K562 (cell line): ENCODE measurements at regions not wholly inside any gene's neighbourhood (a gene's known extent, or its start where the extent isn't known, plus 50 kb on each side); places are given as distances from the start of the nearest gene placed in this dataset.

Experiments
- ADNP ChIP-seq: fragments of 200-800 bp; sonication (Bioruptor generic); IDR thresholded peaks from 2 replicates; pipeline ENCODE4 v1.6.1; 2016; ENCODE audit warnings: missing genetic modification characterization, missing compliant biosample characterization
- CEBPG ChIP-seq, 3 experiments: fragments of 200-800 bp in 1 of 3; sonication (Bioruptor generic) in 1 of 3; sonication (generic) in 1 of 3; formaldehyde crosslinking in 1 of 3; IDR thresholded peaks in 2 of 3; conservative IDR thresholded peaks in 1 of 3; 2 replicates each; pipeline versions ENCODE4 v1.6.1 to v1.8.0; 2016 to 2022; ENCODE audit warnings: missing compliant biosample characterization in 2 of 3, missing genetic modification characterization in 2 of 3, mild to moderate bottlenecking in 1 of 3, missing genetic modification reagents in 1 of 3
- FOSL1 ChIP-seq: fragments of 200-800 bp; sonication (Bioruptor generic); conservative IDR thresholded peaks from 2 replicates; pipeline ENCODE4 v1.6.1; 2016; ENCODE audit warnings: missing genetic modification characterization, missing compliant biosample characterization
- GTF2E2 ChIP-seq: fragments of 200-800 bp; sonication (Bioruptor generic); IDR thresholded peaks from 2 replicates; pipeline ENCODE4 v1.6.1; 2016; ENCODE audit warnings: missing genetic modification characterization, missing compliant biosample characterization
- HDAC3 ChIP-seq: fragments of 450-650 bp; IDR thresholded peaks from 2 replicates; pipeline ENCODE4 v1.6.1; 2018; ENCODE audit warnings: borderline replicate concordance, mild to moderate bottlenecking, moderate library complexity; ENCODE audit not compliant: partially characterized antibody
- JUND ChIP-seq, 2 experiments: IDR thresholded peaks; 2 replicates in 1 of 2; 3 replicates in 1 of 2; pipeline ENCODE4 v1.6.1; 2011; ENCODE audit warnings: borderline replicate concordance in 2 of 2, low read depth in 2 of 2, low read length in 2 of 2, improper control_type of control experiment in 1 of 2, missing biosample characterization in 1 of 2, missing genetic modification characterization in 1 of 2, missing genetic modification reagents in 1 of 2
- KHSRP ChIP-seq: fragments of 450-650 bp; IDR thresholded peaks from 2 replicates; pipeline ENCODE4 v1.6.1; 2017
- MYC ChIP-seq, 2 experiments: fragments of 250-450 bp in 1 of 2; sonication (Bioruptor Pico) in 1 of 2; IDR thresholded peaks; 2 replicates each; pipeline versions ENCODE4 v1.5.1 to v1.6.1; 2012 to 2021; ENCODE audit warnings: low read depth in 2 of 2, borderline replicate concordance in 1 of 2, improper control_type of control experiment in 1 of 2, low read length in 1 of 2, mild to moderate bottlenecking in 1 of 2, moderate library complexity in 1 of 2
- NFXL1 ChIP-seq: fragments of 450-650 bp; formaldehyde crosslinking; IDR thresholded peaks from 2 replicates; pipeline ENCODE4 v1.4.0; 2021; ENCODE audit warnings: mild to moderate bottlenecking
- NR2C2 ChIP-seq, 2 experiments: fragments of 200-800 bp in 1 of 2; sonication (Bioruptor generic) in 1 of 2; sonication (generic) in 1 of 2; formaldehyde crosslinking in 1 of 2; IDR thresholded peaks; 2 replicates each; pipeline versions ENCODE4 v1.6.1 to v1.8.0; 2016 to 2022; ENCODE audit warnings: mild to moderate bottlenecking in 1 of 2, missing compliant biosample characterization in 1 of 2, missing genetic modification characterization in 1 of 2, missing genetic modification reagents in 1 of 2
- PCBP2 ChIP-seq: fragments of 200-400 bp; formaldehyde crosslinking; IDR thresholded peaks from 2 replicates; pipeline ENCODE4 v1.6.1; 2018; ENCODE audit warnings: low read length, low read depth, mild to moderate bottlenecking, moderate library complexity; ENCODE audit not compliant: poor library complexity, severe bottlenecking
- PHF20 ChIP-seq: fragments of 450-650 bp; IDR thresholded peaks from 2 replicates; pipeline ENCODE4 v1.6.1; 2018; ENCODE audit not compliant: partially characterized antibody
- POLR2B ChIP-seq: fragments of 450-650 bp; IDR thresholded peaks from 2 replicates; pipeline ENCODE4 v1.6.1; 2018; ENCODE audit warnings: low read depth; ENCODE audit not compliant: partially characterized antibody
- PURB ChIP-seq: sonication (generic); formaldehyde crosslinking; IDR thresholded peaks from 2 replicates; pipeline ENCODE4 v1.9.0; 2021; ENCODE audit warnings: low read depth, mild to moderate bottlenecking, missing genetic modification reagents
- RAD21 ChIP-seq, 2 experiments: fragments of 250-450 bp in 1 of 2; fragments of 450-650 bp in 1 of 2; sonication (Bioruptor Pico) in 1 of 2; formaldehyde crosslinking in 1 of 2; IDR thresholded peaks in 1 of 2; conservative IDR thresholded peaks in 1 of 2; 2 replicates each; pipeline versions ENCODE4 v1.4.0 to v1.8.0; 2020 to 2022; ENCODE audit warnings: mild to moderate bottlenecking in 2 of 2, moderate library complexity in 1 of 2
- RBM34 ChIP-seq: fragments of 200-400 bp; formaldehyde crosslinking; IDR thresholded peaks from 2 replicates; pipeline ENCODE4 v1.6.1; 2018; ENCODE audit warnings: low read length, borderline replicate concordance; ENCODE audit not compliant: insufficient read depth
- TEAD4 ChIP-seq, 2 experiments: sonication (generic) in 1 of 2; formaldehyde crosslinking in 1 of 2; IDR thresholded peaks; 2 replicates each; pipeline versions ENCODE4 v1.6.1 to v1.8.0; 2012 to 2022; ENCODE audit warnings: borderline replicate concordance in 1 of 2, inconsistent platforms in 1 of 2, low read length in 1 of 2, mild to moderate bottlenecking in 1 of 2, missing genetic modification reagents in 1 of 2
- ZFX ChIP-seq: sonication (generic); formaldehyde crosslinking; IDR thresholded peaks from 2 replicates; pipeline ENCODE4 v1.8.0; 2022; ENCODE audit warnings: mild to moderate bottlenecking, missing genetic modification reagents, moderate library complexity
- ZNF121 ChIP-seq: sonication (generic); formaldehyde crosslinking; conservative IDR thresholded peaks from 2 replicates; pipeline ENCODE4 v1.8.0; 2022; ENCODE audit warnings: missing genetic modification reagents
- ZNF263 ChIP-seq: sonication (generic); formaldehyde crosslinking; IDR thresholded peaks from 2 replicates; pipeline ENCODE4 v1.8.0; 2022; ENCODE audit warnings: mild to moderate bottlenecking, missing genetic modification reagents, borderline replicate concordance
- ZNF431 ChIP-seq: sonication (generic); formaldehyde crosslinking; IDR thresholded peaks from 2 replicates; pipeline ENCODE4 v1.8.0; 2022; ENCODE audit warnings: mild to moderate bottlenecking, missing genetic modification reagents
- TF ChIP-seq, protein P1 (sequence below), 2 experiments: IDR thresholded peaks in 1 of 2; conservative IDR thresholded peaks in 1 of 2; 2 replicates each; pipeline ENCODE4 v1.6.1; 2016; ENCODE audit warnings: low read depth in 2 of 2, mild to moderate bottlenecking in 1 of 2, missing compliant biosample characterization in 1 of 2, missing genetic modification characterization in 1 of 2, moderate library complexity in 1 of 2
- TF ChIP-seq, protein P2 (sequence below): fragments of 250-450 bp; sonication (Bioruptor Pico); IDR thresholded peaks from 2 replicates; pipeline ENCODE4 v1.8.0; 2021; ENCODE audit warnings: mild to moderate bottlenecking, moderate library complexity

DNA sequence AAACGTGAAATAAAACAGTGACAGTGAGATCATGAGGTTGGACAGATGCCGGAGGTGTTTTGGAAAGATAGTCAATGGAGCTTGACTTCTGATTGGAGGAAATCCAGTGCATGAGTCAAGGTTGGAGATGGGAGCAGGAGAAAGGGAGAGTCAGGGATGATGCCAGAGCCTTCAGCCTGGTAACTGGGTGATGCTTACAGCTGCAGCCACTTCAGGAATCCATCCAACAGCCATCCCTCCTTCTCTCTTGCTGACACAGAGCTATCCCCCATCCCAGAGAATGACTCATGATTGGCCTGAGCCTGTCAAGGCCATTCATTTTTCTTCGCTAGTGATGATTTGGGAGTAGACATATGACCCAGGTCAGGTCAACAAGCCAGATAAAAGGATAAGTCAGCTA is 112.8 kb downstream of the SAMD5 start (continued):
- TF ChIP-seq PHF20 (no peak), ZFX (CRISPR knock-in tag) (no peak), NFXL1 (CRISPR knock-in tag) (no peak), PCBP2 (no peak), ZNF431 (CRISPR knock-in tag) (no peak), ADNP (tag) (no peak), POLR2B (no peak), MYC (IDR thresholded peaks at IDR 0.05; ENCODE audit: low read depth, low read length) (no peak), MYC (CRISPR knock-in tag; IDR thresholded peaks at IDR 0.05; ENCODE audit: borderline replicate concordance, low read depth) (no peak), RAD21 (CRISPR knock-in tag; conservative IDR thresholded peaks at IDR 0.05 in 1 of 2, IDR thresholded peaks at IDR 0.05 in 1 of 2) (no peak), PURB (CRISPR knock-in tag) (no peak), JUND (IDR thresholded peaks at IDR 0.05; ENCODE audit: borderline replicate concordance, low read depth, low read length) (peak; percentile 23; the same call in 1 of the 2 replicates), JUND (tag; IDR thresholded peaks at IDR 0.05; ENCODE audit: borderline replicate concordance, low read depth, low read length) (peak; percentile 65; the same call in 1 of the 3 replicates), ZNF263 (CRISPR knock-in tag) (no peak), FOSL1 (tag) (peak; percentile 79), ZNF121 (no peak), RBM34 (no peak), HDAC3 (no peak), GTF2E2 (tag) (no peak), KHSRP (no peak), TEAD4 (IDR thresholded peaks at IDR 0.05; ENCODE audit: low read length) (no peak), TEAD4 (CRISPR knock-in tag; IDR thresholded peaks at IDR 0.05; ENCODE audit: borderline replicate concordance) (no peak), NR2C2 (CRISPR knock-in tag; IDR thresholded peaks at IDR 0.05) (no peak), NR2C2 (tag; IDR thresholded peaks at IDR 0.05) (peak; percentile 53; the same call in 1 of the 2 replicates), CEBPG (CRISPR knock-in tag; IDR thresholded peaks at IDR 0.05) (no peak), CEBPG (tag; conservative IDR thresholded peaks at IDR 0.05 in 1 of 2, IDR thresholded peaks at IDR 0.05 in 1 of 2) (no peak)
- TF ChIP-seq, protein P1, sequence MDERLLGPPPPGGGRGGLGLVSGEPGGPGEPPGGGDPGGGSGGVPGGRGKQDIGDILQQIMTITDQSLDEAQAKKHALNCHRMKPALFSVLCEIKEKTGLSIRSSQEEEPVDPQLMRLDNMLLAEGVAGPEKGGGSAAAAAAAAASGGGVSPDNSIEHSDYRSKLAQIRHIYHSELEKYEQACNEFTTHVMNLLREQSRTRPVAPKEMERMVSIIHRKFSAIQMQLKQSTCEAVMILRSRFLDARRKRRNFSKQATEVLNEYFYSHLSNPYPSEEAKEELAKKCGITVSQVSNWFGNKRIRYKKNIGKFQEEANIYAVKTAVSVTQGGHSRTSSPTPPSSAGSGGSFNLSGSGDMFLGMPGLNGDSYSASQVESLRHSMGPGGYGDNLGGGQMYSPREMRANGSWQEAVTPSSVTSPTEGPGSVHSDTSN (CRISPR knock-in tag; IDR thresholded peaks at IDR 0.05; ENCODE audit: low read depth): no peak
- TF ChIP-seq, protein P1 (tag; conservative IDR thresholded peaks at IDR 0.05; ENCODE audit: low read depth): peak; percentile 77
- TF ChIP-seq, protein P2, sequence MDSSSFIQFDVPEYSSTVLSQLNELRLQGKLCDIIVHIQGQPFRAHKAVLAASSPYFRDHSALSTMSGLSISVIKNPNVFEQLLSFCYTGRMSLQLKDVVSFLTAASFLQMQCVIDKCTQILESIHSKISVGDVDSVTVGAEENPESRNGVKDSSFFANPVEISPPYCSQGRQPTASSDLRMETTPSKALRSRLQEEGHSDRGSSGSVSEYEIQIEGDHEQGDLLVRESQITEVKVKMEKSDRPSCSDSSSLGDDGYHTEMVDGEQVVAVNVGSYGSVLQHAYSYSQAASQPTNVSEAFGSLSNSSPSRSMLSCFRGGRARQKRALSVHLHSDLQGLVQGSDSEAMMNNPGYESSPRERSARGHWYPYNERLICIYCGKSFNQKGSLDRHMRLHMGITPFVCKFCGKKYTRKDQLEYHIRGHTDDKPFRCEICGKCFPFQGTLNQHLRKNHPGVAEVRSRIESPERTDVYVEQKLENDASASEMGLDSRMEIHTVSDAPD (CRISPR knock-in tag): no peak
